ENCODE measurements at regions not wholly inside any gene's neighbourhood (a gene's known extent, or its start where the extent isn't known, plus 50 kb on each side); places are given as distances from the start of the nearest gene placed in this dataset.

- Mint-ChIP-seq H3K4me3 (no peak overlapping the region), H3K36me3 (peaks cover 4 to 6% of the 10 kb centered on the region in 2 donors), H3K27me3 (ENCODE audit: low read depth in 3 of 3) (peaks cover 3 to 6% (median 4%) of the 10 kb centered on the region in 3 donors), H3K4me1 (no peaks in the 10 kb centered on the region), H3K9me3 (peaks cover 0 to 25% (median 12%) of the 10 kb centered on the region in 7 donors), H3K27ac (no peak overlapping the region)
- Histone ChIP-seq H3K4me3 (replicated peaks in 1 of 3; ENCODE audit: low read depth in 2 of 3, low read length in 3 of 3) (no peak overlapping the region), H3K4me2 (replicated peaks; ENCODE audit: extremely low read depth, low read length, poor library complexity, severe bottlenecking) (no peak overlapping the region), H3K9me3 (replicated peaks in 1 of 2; ENCODE audit: control insufficient read depth in 1 of 2, insufficient read depth in 1 of 2, low read length in 2 of 2) (peaks cover 0 to 8% of the 10 kb centered on the region in 2 donors), H3K9ac (ENCODE audit: insufficient read depth, low read length, poor library complexity, severe bottlenecking) (no peak overlapping the region), H2AFZ (ENCODE audit: insufficient read depth, low read depth, low read length, poor library complexity, severe bottlenecking) (no peak overlapping the region), H4K20me1 (ENCODE audit: insufficient read depth, low read length) (no peaks in the 10 kb centered on the region), H3K4me1 (ENCODE audit: control insufficient read depth in 1 of 2, insufficient read depth in 2 of 2, low read length in 2 of 2) (no peaks in the 10 kb centered on the region), H3K36me3 (replicated peaks in 1 of 2; ENCODE audit: control insufficient read depth in 1 of 2, insufficient read depth in 2 of 2, low read length in 2 of 2) (no peaks in the 10 kb centered on the region), H3K27me3 (ENCODE audit: control insufficient read depth in 2 of 2, insufficient read depth in 2 of 2, low read length in 2 of 2) (no peaks in the 10 kb centered on the region), H3K79me2 (ENCODE audit: insufficient read depth, low read length) (no peaks in the 10 kb centered on the region), H3K27ac (ENCODE audit: low read depth in 1 of 2, low read length in 2 of 2) (no peak overlapping the region)
- WGBS (ENCODE audit: insufficient coverage): 90% methylated on average over 5 of the region's 8 CpGs
- no peak for DNase-seq
- no peak for TF ChIP-seq CTCF (IDR thresholded peaks at IDR 0.05)
- intact Hi-C loops (cut with micrococcal nuclease): no loop called here
Observed at GRCh38 chrX:1717373-1717772, 102.5 kb downstream of the ASMT start.

GRCh38 chrX:1719270-1719669 is 104.4 kb downstream of the ASMT start:
- 100% methylated on average over 1 of the region's 2 CpGs for WGBS (ENCODE audit: insufficient coverage)
- peaks cover 0 to 6% (median 3%) of the 10 kb centered on the region in 3 donors for H3K27me3 Mint-ChIP-seq (ENCODE audit: low read depth in 3 of 3)
- Histone ChIP-seq H3K9ac (ENCODE audit: insufficient read depth, low read length, poor library complexity, severe bottlenecking) (no peak overlapping the region), H3K4me3 (replicated peaks in 1 of 3; ENCODE audit: low read depth in 2 of 3, low read length in 3 of 3) (no peak overlapping the region), H3K36me3 (replicated peaks in 1 of 2; ENCODE audit: control insufficient read depth in 1 of 2, insufficient read depth in 2 of 2, low read length in 2 of 2) (no peaks in the 10 kb centered on the region), H3K27ac (ENCODE audit: low read depth in 1 of 2, low read length in 2 of 2) (no peak overlapping the region), H3K4me2 (replicated peaks; ENCODE audit: extremely low read depth, low read length, poor library complexity, severe bottlenecking) (no peak overlapping the region), H4K20me1 (ENCODE audit: insufficient read depth, low read length) (no peaks in the 10 kb centered on the region), H3K27me3 (ENCODE audit: control insufficient read depth in 2 of 2, insufficient read depth in 2 of 2, low read length in 2 of 2) (no peaks in the 10 kb centered on the region), H3K79me2 (ENCODE audit: insufficient read depth, low read length) (no peaks in the 10 kb centered on the region), H2AFZ (ENCODE audit: insufficient read depth, low read depth, low read length, poor library complexity, severe bottlenecking) (no peak overlapping the region), H3K4me1 (ENCODE audit: control insufficient read depth in 1 of 2, insufficient read depth in 2 of 2, low read length in 2 of 2) (no peaks in the 10 kb centered on the region), H3K9me3 (replicated peaks in 1 of 2; ENCODE audit: control insufficient read depth in 1 of 2, insufficient read depth in 1 of 2, low read length in 2 of 2) (peaks cover 0 to 8% of the 10 kb centered on the region in 2 donors)
- no peaks in the 10 kb centered on the region for H3K4me1 Mint-ChIP-seq
- intact Hi-C loops (cut with micrococcal nuclease): no loop called here
- H3K4me3 Mint-ChIP-seq: no peak overlapping the region
- peaks cover 0 to under 1% of the 10 kb centered on the region in 2 donors for H3K36me3 Mint-ChIP-seq
- TF ChIP-seq CTCF (IDR thresholded peaks at IDR 0.05): no peak
- peaks cover 0 to 24% (median 9%) of the 10 kb centered on the region in 7 donors for H3K9me3 Mint-ChIP-seq
- no peak for DNase-seq
- no peak overlapping the region for H3K27ac Mint-ChIP-seq

Measured in CD14-positive monocyte (primary cell).